HEK293 (cell line): ENCODE measurements at regions not wholly inside any gene's neighbourhood (a gene's known extent, or its start where the extent isn't known, plus 50 kb on each side); places are given as distances from the start of the nearest gene placed in this dataset.
"Not testable (repeated sequence)": the region's sequence is repeated elsewhere in the genome, so short reads cannot be mapped to it uniquely, and the experiment has no call there.

ENCODE experiments used
- CTCF ChIA-PET: fragments of 350-600 bp; formaldehyde crosslinking; extraction: SDS; loops from one replicate; lab custom pipeline; 2021; ENCODE audit warnings: antibody characterized with exemption; lab: Yijun Ruan, JAX
- POLR2A ChIA-PET: fragments of 300-600 bp; formaldehyde crosslinking; extraction: SDS; loops from one replicate; lab custom pipeline; 2020; ENCODE audit warnings: antibody characterized with exemption, inconsistent platforms; lab: Yijun Ruan, JAX
- H3K27ac ChIP-seq: fragments of 200-500 bp; sonication (Bioruptor generic); 2 replicates; pipeline ENCODE4 v1.5.1; 2014; ENCODE audit warnings: low read depth, low read length, control low read depth, inconsistent platforms; ENCODE audit errors: extremely low read depth
- H3K36me3 ChIP-seq, 2 experiments: fragments of 200-500 bp in 1 of 2; sonication (Bioruptor generic) in 1 of 2; 1 replicate in 1 of 2; 2 replicates in 1 of 2; pipeline ENCODE4 v1.5.1; 2014 to 2017; ENCODE audit warnings: inconsistent platforms in 2 of 2, low read length in 2 of 2; ENCODE audit not compliant: control insufficient read depth in 2 of 2, insufficient read depth in 1 of 2
- H3K4me1 ChIP-seq: fragments of 200-500 bp; sonication (Bioruptor generic); 2 replicates; pipeline ENCODE4 v1.5.1; 2014; ENCODE audit warnings: mild to moderate bottlenecking, low read length, inconsistent platforms; ENCODE audit not compliant: control insufficient read depth, insufficient read depth
- H3K4me3 ChIP-seq: 2 replicates; pipeline ENCODE4 v1.5.1; 2011; ENCODE audit warnings: low read depth, mild to moderate bottlenecking, control low read depth, low read length, moderate library complexity
- H3K9me3 ChIP-seq: fragments of 200-500 bp; sonication (Bioruptor generic); 2 replicates; pipeline ENCODE4 v1.5.1; 2014; ENCODE audit warnings: low read depth, low read length, inconsistent platforms; ENCODE audit not compliant: control insufficient read depth, insufficient read depth
- KLF16 ChIP-seq: fragments of 450-650 bp; formaldehyde crosslinking; IDR thresholded peaks from 2 replicates; pipeline ENCODE4 v1.5.1; 2017; ENCODE audit warnings: missing biosample characterization, missing genetic modification characterization
- ZFP37 ChIP-seq: fragments of 450-650 bp; formaldehyde crosslinking; IDR thresholded peaks from 2 replicates; pipeline ENCODE4 v1.5.1; 2016; ENCODE audit warnings: missing biosample characterization, missing genetic modification characterization
- ZNF10 ChIP-seq: fragments of 450-650 bp; formaldehyde crosslinking; IDR thresholded peaks from 2 replicates; pipeline ENCODE4 v1.5.1; 2017; ENCODE audit warnings: missing biosample characterization, missing genetic modification characterization
- ZNF114 ChIP-seq: fragments of 450-650 bp; formaldehyde crosslinking; IDR thresholded peaks from 2 replicates; pipeline ENCODE4 v1.5.0; 2017; ENCODE audit warnings: missing biosample characterization, missing genetic modification characterization
- ZNF324 ChIP-seq: fragments of 450-650 bp; formaldehyde crosslinking; IDR thresholded peaks from 2 replicates; pipeline ENCODE4 v1.5.1; 2016; ENCODE audit warnings: missing biosample characterization, missing genetic modification characterization
- ZNF366 ChIP-seq: fragments of 450-650 bp; formaldehyde crosslinking; conservative IDR thresholded peaks from 2 replicates; pipeline ENCODE4 v1.5.1; 2016; ENCODE audit warnings: missing biosample characterization, missing genetic modification characterization
- ZNF560 ChIP-seq: fragments of 450-650 bp; formaldehyde crosslinking; IDR thresholded peaks from 2 replicates; pipeline ENCODE4 v1.5.1; 2017; ENCODE audit warnings: missing biosample characterization, missing genetic modification characterization, borderline replicate concordance
- TF ChIP-seq, protein P1 (sequence below): fragments of 450-650 bp; formaldehyde crosslinking; IDR thresholded peaks from 2 replicates; pipeline ENCODE4 v1.5.1; 2016; ENCODE audit warnings: missing biosample characterization, missing genetic modification characterization
- TF ChIP-seq, protein P2 (sequence below): fragments of 450-650 bp; formaldehyde crosslinking; IDR thresholded peaks from 2 replicates; pipeline ENCODE4 v1.5.1; 2016; ENCODE audit warnings: missing biosample characterization, missing genetic modification characterization
- TF ChIP-seq, protein P3 (sequence below): fragments of 450-650 bp; formaldehyde crosslinking; IDR thresholded peaks from 2 replicates; pipeline ENCODE4 v1.5.1; 2016; ENCODE audit warnings: missing biosample characterization, missing genetic modification characterization
- TF ChIP-seq, protein P4 (sequence below): sonication (generic); formaldehyde crosslinking; IDR thresholded peaks from 2 replicates; pipeline ENCODE4 v1.8.1; 2022; ENCODE audit warnings: mild to moderate bottlenecking, moderate library complexity, missing genetic modification reagents
- TF ChIP-seq, protein P5 (sequence below): fragments of 450-650 bp; formaldehyde crosslinking; IDR thresholded peaks from 2 replicates; pipeline ENCODE4 v1.5.1; 2016; ENCODE audit warnings: missing biosample characterization, missing genetic modification characterization

DNA sequence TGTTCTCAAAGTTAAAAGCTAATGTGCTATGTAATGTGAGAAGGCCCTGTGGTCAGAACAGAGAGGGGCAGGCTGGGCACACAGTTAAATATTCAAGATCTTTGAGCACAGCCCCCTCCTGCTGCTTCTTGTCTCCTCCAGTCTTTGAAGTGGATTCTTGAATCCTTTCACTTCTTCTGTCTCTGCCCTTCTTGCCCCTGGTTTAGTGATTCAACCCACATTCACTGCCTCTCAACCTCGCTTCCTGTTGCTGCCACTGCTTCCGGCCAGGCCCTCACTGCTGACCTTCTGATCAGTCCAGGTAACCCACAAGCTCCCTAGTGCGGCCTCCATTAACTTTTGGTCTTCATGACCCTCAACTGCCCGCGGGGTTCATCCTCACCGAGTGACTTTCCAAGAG, 417.3 kb upstream of the NOX3 start (continued):
- TF ChIP-seq, protein P1, sequence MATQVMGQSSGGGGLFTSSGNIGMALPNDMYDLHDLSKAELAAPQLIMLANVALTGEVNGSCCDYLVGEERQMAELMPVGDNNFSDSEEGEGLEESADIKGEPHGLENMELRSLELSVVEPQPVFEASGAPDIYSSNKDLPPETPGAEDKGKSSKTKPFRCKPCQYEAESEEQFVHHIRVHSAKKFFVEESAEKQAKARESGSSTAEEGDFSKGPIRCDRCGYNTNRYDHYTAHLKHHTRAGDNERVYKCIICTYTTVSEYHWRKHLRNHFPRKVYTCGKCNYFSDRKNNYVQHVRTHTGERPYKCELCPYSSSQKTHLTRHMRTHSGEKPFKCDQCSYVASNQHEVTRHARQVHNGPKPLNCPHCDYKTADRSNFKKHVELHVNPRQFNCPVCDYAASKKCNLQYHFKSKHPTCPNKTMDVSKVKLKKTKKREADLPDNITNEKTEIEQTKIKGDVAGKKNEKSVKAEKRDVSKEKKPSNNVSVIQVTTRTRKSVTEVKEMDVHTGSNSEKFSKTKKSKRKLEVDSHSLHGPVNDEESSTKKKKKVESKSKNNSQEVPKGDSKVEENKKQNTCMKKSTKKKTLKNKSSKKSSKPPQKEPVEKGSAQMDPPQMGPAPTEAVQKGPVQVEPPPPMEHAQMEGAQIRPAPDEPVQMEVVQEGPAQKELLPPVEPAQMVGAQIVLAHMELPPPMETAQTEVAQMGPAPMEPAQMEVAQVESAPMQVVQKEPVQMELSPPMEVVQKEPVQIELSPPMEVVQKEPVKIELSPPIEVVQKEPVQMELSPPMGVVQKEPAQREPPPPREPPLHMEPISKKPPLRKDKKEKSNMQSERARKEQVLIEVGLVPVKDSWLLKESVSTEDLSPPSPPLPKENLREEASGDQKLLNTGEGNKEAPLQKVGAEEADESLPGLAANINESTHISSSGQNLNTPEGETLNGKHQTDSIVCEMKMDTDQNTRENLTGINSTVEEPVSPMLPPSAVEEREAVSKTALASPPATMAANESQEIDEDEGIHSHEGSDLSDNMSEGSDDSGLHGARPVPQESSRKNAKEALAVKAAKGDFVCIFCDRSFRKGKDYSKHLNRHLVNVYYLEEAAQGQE (tag by site-specific recombination), result no peak
- TF ChIP-seq ZNF10 (tag by site-specific recombination), result no peak
- TF ChIP-seq, protein P2, sequence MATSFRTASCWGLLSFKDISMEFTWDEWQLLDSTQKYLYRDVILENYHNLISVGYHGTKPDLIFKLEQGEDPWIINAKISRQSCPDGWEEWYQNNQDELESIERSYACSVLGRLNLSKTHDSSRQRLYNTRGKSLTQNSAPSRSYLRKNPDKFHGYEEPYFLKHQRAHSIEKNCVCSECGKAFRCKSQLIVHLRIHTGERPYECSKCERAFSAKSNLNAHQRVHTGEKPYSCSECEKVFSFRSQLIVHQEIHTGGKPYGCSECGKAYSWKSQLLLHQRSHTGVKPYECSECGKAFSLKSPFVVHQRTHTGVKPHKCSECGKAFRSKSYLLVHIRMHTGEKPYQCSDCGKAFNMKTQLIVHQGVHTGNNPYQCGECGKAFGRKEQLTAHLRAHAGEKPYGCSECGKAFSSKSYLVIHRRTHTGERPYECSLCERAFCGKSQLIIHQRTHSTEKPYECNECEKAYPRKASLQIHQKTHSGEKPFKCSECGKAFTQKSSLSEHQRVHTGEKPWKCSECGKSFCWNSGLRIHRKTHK, result no peak
- TF ChIP-seq, protein P3, sequence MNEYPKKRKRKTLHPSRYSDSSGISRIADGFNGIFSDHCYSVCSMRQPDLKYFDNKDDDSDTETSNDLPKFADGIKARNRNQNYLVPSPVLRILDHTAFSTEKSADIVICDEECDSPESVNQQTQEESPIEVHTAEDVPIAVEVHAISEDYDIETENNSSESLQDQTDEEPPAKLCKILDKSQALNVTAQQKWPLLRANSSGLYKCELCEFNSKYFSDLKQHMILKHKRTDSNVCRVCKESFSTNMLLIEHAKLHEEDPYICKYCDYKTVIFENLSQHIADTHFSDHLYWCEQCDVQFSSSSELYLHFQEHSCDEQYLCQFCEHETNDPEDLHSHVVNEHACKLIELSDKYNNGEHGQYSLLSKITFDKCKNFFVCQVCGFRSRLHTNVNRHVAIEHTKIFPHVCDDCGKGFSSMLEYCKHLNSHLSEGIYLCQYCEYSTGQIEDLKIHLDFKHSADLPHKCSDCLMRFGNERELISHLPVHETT (tag by site-specific recombination), result no peak
- no peak for TF ChIP-seq ZNF114 (tag by site-specific recombination)
- no peak for TF ChIP-seq ZNF366 (tag by site-specific recombination)

DNA sequence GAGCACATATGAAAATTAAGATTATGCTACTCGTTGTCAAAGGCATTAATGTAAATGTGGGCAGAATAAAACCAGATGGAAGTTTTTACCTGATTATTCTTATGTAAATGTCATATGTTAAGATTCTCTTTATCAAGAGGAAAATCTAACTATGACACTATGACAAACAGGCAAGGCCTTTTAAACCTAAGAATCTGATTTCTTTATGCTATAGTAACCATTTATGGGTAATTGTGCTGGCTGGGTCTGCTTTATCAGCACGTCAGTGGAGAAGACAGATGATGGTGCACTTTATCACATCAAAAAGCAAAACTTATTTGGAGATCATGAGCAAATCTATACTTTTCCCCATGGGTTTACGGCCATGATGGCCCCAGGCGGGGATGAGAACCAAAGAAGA, 412.0 kb upstream of the NOX3 start:
- TF ChIP-seq, protein P4, sequence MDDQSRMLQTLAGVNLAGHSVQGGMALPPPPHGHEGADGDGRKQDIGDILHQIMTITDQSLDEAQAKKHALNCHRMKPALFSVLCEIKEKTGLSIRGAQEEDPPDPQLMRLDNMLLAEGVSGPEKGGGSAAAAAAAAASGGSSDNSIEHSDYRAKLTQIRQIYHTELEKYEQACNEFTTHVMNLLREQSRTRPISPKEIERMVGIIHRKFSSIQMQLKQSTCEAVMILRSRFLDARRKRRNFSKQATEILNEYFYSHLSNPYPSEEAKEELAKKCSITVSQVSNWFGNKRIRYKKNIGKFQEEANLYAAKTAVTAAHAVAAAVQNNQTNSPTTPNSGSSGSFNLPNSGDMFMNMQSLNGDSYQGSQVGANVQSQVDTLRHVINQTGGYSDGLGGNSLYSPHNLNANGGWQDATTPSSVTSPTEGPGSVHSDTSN (CRISPR knock-in tag), result no peak
- TF ChIP-seq ZNF560 (tag by site-specific recombination) (no peak), ZFP37 (tag by site-specific recombination) (no peak), KLF16 (tag by site-specific recombination) (no peak), ZNF114 (tag by site-specific recombination) (no peak), ZNF324 (no peak)
- TF ChIP-seq, protein P2, result no peak
- TF ChIP-seq, protein P5, sequence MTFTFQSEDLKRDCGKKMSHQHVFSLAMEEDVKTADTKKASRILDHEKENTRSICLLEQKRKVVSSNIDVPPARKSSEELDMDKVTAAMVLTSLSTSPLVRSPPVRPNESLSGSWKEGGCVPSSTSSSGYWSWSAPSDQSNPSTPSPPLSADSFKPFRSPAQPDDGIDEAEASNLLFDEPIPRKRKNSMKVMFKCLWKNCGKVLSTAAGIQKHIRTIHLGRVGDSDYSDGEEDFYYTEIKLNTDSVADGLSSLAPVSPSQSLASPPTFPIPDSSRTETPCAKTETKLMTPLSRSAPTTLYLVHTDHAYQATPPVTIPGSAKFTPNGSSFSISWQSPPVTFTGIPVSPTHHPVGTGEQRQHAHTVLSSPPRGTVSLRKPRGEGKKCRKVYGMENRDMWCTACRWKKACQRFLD (tag by site-specific recombination), result no peak
- H3K27ac ChIP-seq, result no peak overlapping the region
- POLR2A ChIA-PET, result no interaction called here
- H3K4me1 ChIP-seq, result no peaks in the 10 kb centered on the region
- no peaks in the 10 kb centered on the region for H3K9me3 ChIP-seq
- no peak overlapping the region for H3K4me3 ChIP-seq
- CTCF ChIA-PET, result no interaction called here
- no peaks in the 10 kb centered on the region for H3K36me3 ChIP-seq

DNA sequence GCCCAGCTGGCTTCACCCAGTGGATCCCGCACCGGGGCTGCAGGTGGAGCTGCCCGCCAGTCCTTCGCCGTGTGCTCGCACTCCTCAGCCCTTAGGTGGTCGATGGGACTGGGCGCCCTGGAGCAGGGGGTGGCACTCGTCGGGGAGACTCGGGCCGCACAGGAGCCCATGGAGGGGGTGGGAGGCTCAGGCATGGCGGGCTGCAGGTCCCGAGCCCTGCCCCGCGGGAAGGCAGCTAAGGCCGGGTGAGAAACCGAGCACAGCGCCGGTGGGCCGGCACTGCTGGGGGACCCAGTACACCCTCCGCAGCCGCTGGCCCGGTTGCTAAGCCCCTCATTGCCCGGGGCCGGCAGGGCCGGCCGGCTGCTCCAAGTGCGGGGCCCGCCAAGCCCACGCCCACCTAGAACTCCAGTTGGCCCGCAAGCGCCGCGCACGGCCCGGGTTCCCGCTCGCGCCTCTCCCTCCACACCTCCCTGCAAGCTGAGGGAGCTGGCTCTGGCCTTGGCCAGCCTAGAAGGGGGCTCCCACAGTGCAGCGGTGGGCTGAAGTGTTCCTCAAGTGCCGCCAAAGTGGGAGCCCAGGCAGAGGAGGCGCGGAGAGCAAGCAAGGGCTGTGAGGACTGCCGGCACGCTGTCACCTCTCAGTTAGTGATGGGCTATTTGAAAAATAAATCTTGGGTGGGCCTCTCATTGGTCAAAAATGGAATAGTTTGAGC, 411.2 kb upstream of the NOX3 start:
- H3K4me1 ChIP-seq, CTCF ChIA-PET, POLR2A ChIA-PET, H3K36me3 ChIP-seq, H3K4me3 ChIP-seq, H3K9me3 ChIP-seq, H3K27ac ChIP-seq: not testable (repeated sequence)
